Nephron (organoid): ENCODE measurements at regions not wholly inside any gene's neighbourhood (a gene's known extent, or its start where the extent isn't known, plus 50 kb on each side); places are given as distances from the start of the nearest gene placed in this dataset.

Experiments used
- H3K27ac Mint-ChIP-seq, 3 experiments: 2 replicates each; pipeline ENCODE4 v1.8.0; 2020; ENCODE audit warnings: mixed read lengths in 3 of 3, mild to moderate bottlenecking in 2 of 3, moderate library complexity in 1 of 3
- H3K27me3 Mint-ChIP-seq: 2 replicates; pipeline ENCODE4 v1.8.0; 2021; ENCODE audit warnings: low read depth, mild to moderate bottlenecking, moderate library complexity, mixed read lengths
- H3K36me3 Mint-ChIP-seq: 2 replicates; pipeline ENCODE4 v1.8.0; 2020; ENCODE audit warnings: low read depth, mixed read lengths
- H3K4me1 Mint-ChIP-seq: 2 replicates; pipeline ENCODE4 v1.8.0; 2020; ENCODE audit warnings: mixed read lengths
- H3K4me3 Mint-ChIP-seq, 3 experiments: 2 replicates each; pipeline ENCODE4 v1.8.0; 2020; ENCODE audit warnings: mild to moderate bottlenecking in 3 of 3, mixed read lengths in 3 of 3, moderate library complexity in 2 of 3
- H3K9me3 Mint-ChIP-seq: 2 replicates; pipeline ENCODE4 v1.8.0; 2020; ENCODE audit warnings: mixed read lengths
- TF ChIP-seq, protein P1 (sequence below), 3 experiments: fragments of 200-600 bp; sonication (generic); IDR thresholded peaks; one replicate each; pipeline ENCODE4 v1.5.0; 2021; ENCODE audit warnings: antibody characterized with exemption in 3 of 3; ENCODE audit not compliant: unreplicated experiment in 3 of 3

DNA sequence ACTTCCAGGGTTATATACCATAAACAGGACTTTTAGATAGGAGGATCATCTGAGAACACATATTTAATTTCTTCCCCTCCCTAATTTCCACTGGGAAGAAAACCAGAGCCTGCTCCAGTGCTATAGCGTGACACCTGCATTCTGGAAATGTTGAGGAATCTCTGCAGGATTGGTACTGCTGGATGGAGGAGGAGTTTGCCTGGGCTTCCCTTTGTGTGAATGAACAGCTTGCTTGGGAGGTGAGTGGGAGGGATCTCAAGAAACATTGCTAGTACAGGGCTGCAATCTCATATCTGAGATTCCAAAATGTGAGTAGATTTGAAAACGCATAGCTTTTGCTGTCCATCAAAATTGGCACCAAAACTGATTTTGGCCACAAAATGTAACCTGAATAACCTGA is 295.9 kb upstream of the RGMA start:
- H3K4me3 Mint-ChIP-seq: no peak overlapping the region
- H3K36me3 Mint-ChIP-seq: no peaks in the 10 kb centered on the region
- H3K27ac Mint-ChIP-seq: no peak overlapping the region
- H3K27me3 Mint-ChIP-seq: peaks cover 12% of the 10 kb centered on the region
- no peaks in the 10 kb centered on the region for H3K9me3 Mint-ChIP-seq
- H3K4me1 Mint-ChIP-seq: peaks cover 4% of the 10 kb centered on the region
- TF ChIP-seq, protein P1, sequence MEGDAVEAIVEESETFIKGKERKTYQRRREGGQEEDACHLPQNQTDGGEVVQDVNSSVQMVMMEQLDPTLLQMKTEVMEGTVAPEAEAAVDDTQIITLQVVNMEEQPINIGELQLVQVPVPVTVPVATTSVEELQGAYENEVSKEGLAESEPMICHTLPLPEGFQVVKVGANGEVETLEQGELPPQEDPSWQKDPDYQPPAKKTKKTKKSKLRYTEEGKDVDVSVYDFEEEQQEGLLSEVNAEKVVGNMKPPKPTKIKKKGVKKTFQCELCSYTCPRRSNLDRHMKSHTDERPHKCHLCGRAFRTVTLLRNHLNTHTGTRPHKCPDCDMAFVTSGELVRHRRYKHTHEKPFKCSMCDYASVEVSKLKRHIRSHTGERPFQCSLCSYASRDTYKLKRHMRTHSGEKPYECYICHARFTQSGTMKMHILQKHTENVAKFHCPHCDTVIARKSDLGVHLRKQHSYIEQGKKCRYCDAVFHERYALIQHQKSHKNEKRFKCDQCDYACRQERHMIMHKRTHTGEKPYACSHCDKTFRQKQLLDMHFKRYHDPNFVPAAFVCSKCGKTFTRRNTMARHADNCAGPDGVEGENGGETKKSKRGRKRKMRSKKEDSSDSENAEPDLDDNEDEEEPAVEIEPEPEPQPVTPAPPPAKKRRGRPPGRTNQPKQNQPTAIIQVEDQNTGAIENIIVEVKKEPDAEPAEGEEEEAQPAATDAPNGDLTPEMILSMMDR (IDR thresholded peaks at IDR 0.05; ENCODE audit: unreplicated experiment in 3 of 3): no peak

DNA sequence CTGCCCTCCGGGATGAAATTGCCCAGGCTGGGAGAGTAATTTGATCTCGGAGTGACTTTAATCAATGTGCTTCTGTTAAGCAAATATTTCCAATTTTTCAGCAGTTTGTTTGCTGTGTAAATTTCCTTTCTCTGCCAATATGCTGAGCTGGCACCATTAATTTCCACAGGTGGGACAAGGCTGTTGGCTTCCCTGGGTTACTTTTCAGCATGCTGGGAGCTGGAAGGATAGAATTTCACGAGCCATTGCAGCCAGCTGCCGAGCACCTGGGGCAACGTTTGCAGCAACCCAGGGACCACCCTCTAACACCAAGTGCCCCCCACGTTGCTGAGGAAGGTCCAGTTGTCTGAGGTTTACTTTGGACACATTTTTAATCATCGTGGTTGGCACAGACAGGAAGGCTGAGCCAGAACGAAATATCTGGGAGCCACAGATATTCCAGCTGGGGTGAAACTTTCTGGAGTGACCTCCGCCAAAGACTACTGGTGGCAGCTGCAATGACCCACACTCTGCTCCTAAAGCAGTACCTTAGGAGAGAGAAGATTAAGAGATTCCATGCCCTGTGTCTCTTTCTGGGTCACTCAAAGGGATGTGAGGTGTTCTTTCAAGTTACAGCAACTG is 293.3 kb upstream of the RGMA start:
- Mint-ChIP-seq H3K27ac (no peak overlapping the region), H3K4me3 (no peak overlapping the region), H3K4me1 (peaks cover 4% of the 10 kb centered on the region), H3K36me3 (no peaks in the 10 kb centered on the region), H3K9me3 (no peaks in the 10 kb centered on the region), H3K27me3 (peaks cover 14% of the 10 kb centered on the region)
- TF ChIP-seq, protein P1 (IDR thresholded peaks at IDR 0.05; ENCODE audit: unreplicated experiment in 3 of 3): no peak

DNA sequence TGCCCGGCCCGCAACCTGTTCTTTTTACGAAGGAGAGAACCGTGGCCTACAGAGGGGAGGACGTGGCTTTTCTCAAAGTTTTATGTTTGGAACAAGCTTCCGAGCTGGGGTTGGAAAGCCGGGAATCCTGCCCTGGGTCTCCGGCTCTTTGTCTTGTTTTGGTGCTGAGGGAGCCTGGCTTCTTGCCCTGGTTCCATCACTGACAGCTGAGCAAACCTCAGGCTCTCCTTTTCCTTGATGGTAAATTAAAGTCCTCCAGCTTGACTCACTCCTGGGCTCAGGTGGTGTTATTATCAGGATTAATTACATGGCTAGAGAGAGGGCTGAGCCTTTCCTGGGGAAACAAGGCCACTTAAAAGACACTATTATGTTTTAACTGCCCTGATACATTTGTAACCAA is 289.5 kb upstream of the RGMA start:
- no peak overlapping the region for H3K27ac Mint-ChIP-seq
- peaks cover 13% of the 10 kb centered on the region for H3K4me1 Mint-ChIP-seq
- no peak overlapping the region for H3K4me3 Mint-ChIP-seq
- H3K36me3 Mint-ChIP-seq: no peaks in the 10 kb centered on the region
- H3K9me3 Mint-ChIP-seq: no peaks in the 10 kb centered on the region
- TF ChIP-seq, protein P1 (IDR thresholded peaks at IDR 0.05; ENCODE audit: unreplicated experiment in 3 of 3): no peak
- H3K27me3 Mint-ChIP-seq: peaks cover 14% of the 10 kb centered on the region

DNA sequence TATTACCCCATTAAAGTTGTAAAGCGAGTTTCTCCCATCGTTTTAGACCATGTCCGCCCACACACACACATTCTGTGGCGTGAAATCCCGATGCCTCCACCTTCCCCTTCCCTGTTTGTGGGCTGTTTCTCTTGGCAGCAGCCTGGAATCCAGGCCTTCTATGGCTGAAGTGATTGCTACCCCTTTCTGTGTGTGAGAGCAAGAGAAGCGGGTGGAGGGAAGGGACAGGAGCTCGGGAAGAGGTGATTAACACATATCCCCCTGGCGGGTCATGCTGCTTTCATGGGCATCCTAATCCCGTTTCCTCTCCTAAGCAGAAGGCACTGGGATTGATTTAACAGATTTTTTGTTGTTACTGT is 283.8 kb upstream of the RGMA start:
- H3K4me1 Mint-ChIP-seq: peaks cover 23% of the 10 kb centered on the region

DNA sequence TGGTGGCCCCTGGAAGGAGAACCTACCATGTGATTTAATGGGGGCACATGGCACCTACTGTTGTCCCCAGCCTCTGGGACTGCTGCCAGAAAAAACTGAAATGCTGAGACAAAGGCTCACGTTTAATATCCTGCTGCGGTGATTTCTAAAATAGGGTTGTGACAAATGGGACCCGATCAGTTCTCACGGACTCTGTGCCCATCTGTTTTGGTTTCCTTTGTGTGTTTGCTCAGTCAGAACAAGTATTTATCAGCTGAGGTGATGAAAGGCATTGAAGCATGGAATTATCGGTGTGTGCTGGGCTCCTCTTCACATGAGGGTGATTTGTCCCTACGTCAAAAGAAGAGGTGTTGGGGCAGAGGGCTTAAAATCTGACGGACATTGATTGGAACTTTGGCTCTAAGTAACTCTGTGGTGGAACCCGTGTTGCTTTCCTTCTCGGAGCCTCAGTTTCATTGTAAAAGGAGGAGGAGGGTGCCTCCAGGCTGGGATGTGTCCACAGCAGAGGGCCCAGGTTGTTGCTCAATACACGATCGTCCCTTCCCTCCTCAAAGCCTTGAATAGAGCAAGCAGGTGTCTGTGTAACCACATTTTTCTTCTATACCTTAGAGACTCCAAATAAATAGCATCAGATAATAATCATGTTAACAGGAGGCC is 283.3 kb upstream of the RGMA start:
- peak overlapping the region in 1 of 3 experiments; percentile 40 for H3K27ac Mint-ChIP-seq
- no peaks in the 10 kb centered on the region for H3K36me3 Mint-ChIP-seq
- no peak overlapping the region for H3K4me3 Mint-ChIP-seq
- peaks cover 4% of the 10 kb centered on the region for H3K27me3 Mint-ChIP-seq
- TF ChIP-seq, protein P1 (IDR thresholded peaks at IDR 0.05; ENCODE audit: unreplicated experiment in 3 of 3): no peak
- peaks cover 23% of the 10 kb centered on the region for H3K4me1 Mint-ChIP-seq
- H3K9me3 Mint-ChIP-seq: no peaks in the 10 kb centered on the region

More for the DNA sequence above, 283.8 kb upstream of the RGMA start:
- Mint-ChIP-seq H3K36me3 (no peaks in the 10 kb centered on the region), H3K4me3 (no peak overlapping the region), H3K27ac (peak overlapping the region in 1 of 3 experiments; percentile 40), H3K27me3 (peaks cover 4% of the 10 kb centered on the region), H3K9me3 (no peaks in the 10 kb centered on the region)
- TF ChIP-seq, protein P1 (IDR thresholded peaks at IDR 0.05; ENCODE audit: unreplicated experiment in 3 of 3): no peak
